Left cardiac atrium (tissue), 4 donors: ENCODE measurements at regions not wholly inside any gene's neighbourhood (a gene's known extent, or its start where the extent isn't known, plus 50 kb on each side); places are given as distances from the start of the nearest gene placed in this dataset.
A peak's percentile ranks its signal among the peaks of the same experiment; 100 is the strongest.

Source experiments
- ATAC-seq, 2 donors: fragments of 200-7000 bp; cut with Tn5 transposase; one replicate each; pipeline ENCODE4 v1.9.1; 2020; ENCODE audit warnings: mild to moderate bottlenecking in 2 of 2, moderate library complexity in 2 of 2
- DNase-seq: peaks from one replicate; pipeline ENCODE4 v3.0.0-alpha.2; 2020
- intact Hi-C, 2 donors: fragments of 100-400 bp; cut with DNase I; formaldehyde crosslinking; loops; one replicate each; pipeline versions ENCODE4 v1.14.1 to v1.15.1; 2022 to 2023
- donor health status: DM: no; HTN: yes; CAD: no.
- donor health status: DM: no; HTN: yes; CAD: no; lungs with severe emphysema.
- donor health status: DM: yes; HTN: yes; CAD: no.
- donor health status: Dilated cardiomyopathy.

- ATAC-seq (no peak), DNase-seq (no peak)
- intact Hi-C loops: loop anchor here (5.0 to 10.0 kb wide), 2 partner anchors 751 to 753 kb away; no protein-coding TSS in a partner anchor
Measured at GRCh38 chr1:213371525-213371846, 320.4 kb downstream of the RPS6KC1 start.

GRCh38 chr1:213371847-213372619 lies 321.0 kb downstream of the RPS6KC1 start:
- DNase-seq: no peak
- intact Hi-C loops: loop anchor here (5.0 to 10.0 kb wide), 2 partner anchors 750 to 753 kb away; no protein-coding TSS in a partner anchor
- no peak for ATAC-seq

DNA sequence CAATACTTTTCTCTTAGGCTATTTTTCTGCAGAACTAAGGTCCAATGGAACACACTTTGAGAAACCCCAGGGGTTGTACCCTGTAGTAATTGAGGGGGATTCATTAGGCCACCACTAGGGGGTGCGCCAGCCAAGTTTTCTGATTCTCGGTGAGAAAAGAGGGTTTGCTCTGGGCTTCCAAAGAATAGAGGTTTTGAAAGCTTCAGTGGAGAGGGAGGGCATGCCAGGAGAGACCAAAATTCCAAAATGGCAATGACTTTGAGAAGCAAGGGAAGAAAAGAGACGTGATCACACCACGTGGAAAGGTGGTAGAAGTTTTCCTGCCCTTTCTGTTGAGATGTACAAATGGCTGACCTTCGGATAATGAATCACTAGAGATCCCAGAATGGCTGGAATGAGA lies 323.3 kb downstream of the RPS6KC1 start:
- intact Hi-C loops: loop anchor here (5.0 to 10.0 kb wide), 2 partner anchors 748 to 750 kb away; no protein-coding TSS in a partner anchor
- DNase-seq: peak; percentile 52
- peak; percentile 77 for ATAC-seq

GRCh38 chr1:213375002-213375401 lies 324.0 kb downstream of the RPS6KC1 start:
- intact Hi-C loops: loop anchor here in 1 of 2 donors (10.0 kb wide), 1 partner anchor 750 kb away; no protein-coding TSS in a partner anchor
- DNase-seq (no peak), ATAC-seq (no peak)

GRCh38 chr1:213376862-213377372 lies 325.9 kb downstream of the RPS6KC1 start:
- DNase-seq (no peak), ATAC-seq (no peak)
- intact Hi-C loops: loop anchor here in 1 of 2 donors (10.0 kb wide), 1 partner anchor 748 kb away; no protein-coding TSS in a partner anchor

GRCh38 chr1:213380865-213381264 lies 329.8 kb downstream of the RPS6KC1 start:
- DNase-seq (no peak), ATAC-seq (no peak)
- intact Hi-C loops: loop anchor here in 1 of 2 donors (10.0 kb wide), 1 partner anchor 604 kb away; the partner anchor contains the start of gene PROX1

GRCh38 chr1:213381572-213382084 lies 330.6 kb downstream of the RPS6KC1 start:
- peak; percentile 22 for DNase-seq
- ATAC-seq: peak; percentile 81 to 86
- intact Hi-C loops: loop anchor here in 1 of 2 donors (10.0 kb wide), 1 partner anchor 603 kb away; the partner anchor contains the start of gene PROX1

DNA sequence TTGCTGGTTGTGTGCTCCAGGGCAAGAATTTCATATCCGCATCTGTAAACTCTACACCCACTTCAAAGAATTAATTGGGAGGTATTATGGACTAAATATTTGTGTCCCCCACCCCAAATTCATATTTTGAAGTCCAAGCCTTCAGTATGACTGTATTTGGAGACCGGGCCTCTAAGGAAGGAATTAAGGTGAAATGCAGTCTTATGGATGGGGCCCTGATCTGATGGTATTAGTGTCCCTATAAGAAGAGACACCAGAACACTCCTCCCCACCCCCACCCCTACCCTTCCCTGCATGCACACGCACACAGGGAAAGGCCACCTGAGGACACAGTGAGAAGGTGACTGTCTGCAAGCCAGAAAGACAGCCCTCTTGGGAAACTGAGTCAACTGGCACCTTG lies 332.4 kb downstream of the RPS6KC1 start:
- DNase-seq: no peak
- ATAC-seq: no peak
- intact Hi-C loops: loop anchor here in 1 of 2 donors (10.0 kb wide), 1 partner anchor 601 kb away; the partner anchor contains the start of gene PROX1

DNA sequence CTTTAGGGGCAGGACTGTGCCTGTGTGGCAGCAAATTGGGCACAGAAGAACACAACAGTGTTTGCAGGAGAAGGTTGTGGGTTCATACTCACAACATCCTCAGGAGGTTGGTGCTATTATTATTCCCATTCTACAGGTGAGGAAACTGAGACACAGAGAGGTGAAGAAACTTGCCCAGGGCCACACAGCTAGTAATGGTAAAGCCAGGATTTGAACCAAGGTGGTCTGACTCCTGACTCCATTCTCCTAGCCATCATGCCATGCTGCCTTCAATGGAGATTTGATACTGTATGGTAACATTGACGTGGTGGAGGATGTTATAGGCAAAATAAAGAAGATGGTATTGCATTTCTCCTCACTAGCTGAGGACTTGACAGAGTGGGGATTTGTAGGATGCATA lies 334.2 kb downstream of the RPS6KC1 start:
- ATAC-seq (no peak), DNase-seq (no peak)
- intact Hi-C loops: loop anchor here in 1 of 2 donors (10.0 kb wide), 1 partner anchor 600 kb away; the partner anchor contains the start of gene PROX1

GRCh38 chr1:213385806-213386324 lies 334.8 kb downstream of the RPS6KC1 start:
- intact Hi-C loops: loop anchor here in 1 of 2 donors (10.0 kb wide), 1 partner anchor 599 kb away; the partner anchor contains the start of gene PROX1
- ATAC-seq: no peak
- no peak for DNase-seq

- intact Hi-C loops: loop anchor here in 1 of 2 donors (10.0 kb wide), 1 partner anchor 597 kb away; the partner anchor contains the start of gene PROX1
- ATAC-seq: no peak
- no peak for DNase-seq
Measured at GRCh38 chr1:213387380-213388015, 336.5 kb downstream of the RPS6KC1 start.

DNA sequence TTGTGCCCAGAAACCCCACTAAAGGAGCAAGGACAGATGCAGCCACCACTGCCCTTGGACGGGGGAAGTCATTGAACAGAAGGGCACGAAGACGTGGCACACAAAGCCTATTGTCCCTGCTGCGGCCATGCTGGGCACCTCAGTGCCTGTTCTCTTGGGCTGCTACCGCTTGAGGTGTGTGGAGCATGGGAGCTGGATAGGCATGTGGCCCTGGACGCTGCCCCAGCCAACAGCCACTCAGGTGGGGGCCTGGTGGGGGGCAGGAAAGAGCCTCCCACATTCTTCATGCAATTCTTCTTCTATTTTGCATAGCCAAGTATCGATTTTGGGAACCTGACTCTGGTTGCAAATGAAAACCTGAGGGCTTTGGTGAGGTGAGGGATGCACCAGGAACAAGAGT lies 337.2 kb downstream of the RPS6KC1 start:
- DNase-seq (no peak), ATAC-seq (no peak)
- intact Hi-C loops: loop anchor here in 1 of 2 donors (10.0 kb wide), 1 partner anchor 597 kb away; the partner anchor contains the start of gene PROX1

DNA sequence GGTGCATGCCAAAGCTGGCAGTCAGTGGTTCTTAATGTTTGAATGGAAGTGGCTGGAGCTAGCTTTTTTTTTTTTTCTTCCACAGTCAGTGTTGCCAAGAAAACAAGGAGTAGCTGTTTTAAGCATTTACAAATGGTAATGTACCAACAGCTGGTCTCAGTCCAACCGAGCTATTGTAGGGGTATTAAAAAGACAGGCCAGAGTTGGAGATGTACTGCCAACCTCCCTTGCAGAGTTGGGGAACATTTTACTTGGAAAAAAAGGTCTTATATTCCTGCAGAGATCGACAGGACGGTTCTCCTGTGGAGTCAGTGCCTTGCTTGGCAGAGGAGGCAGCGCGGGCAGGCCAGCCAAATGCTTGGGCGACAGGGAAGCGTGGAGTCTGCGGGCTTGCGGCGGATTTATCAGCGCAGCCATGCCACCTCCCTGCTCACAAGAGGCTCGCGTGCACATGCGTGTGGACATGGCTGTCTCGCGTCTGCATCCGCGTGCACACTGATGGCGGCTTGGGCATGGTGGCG lies 338.1 kb downstream of the RPS6KC1 start:
- intact Hi-C loops: loop anchor here in 1 of 2 donors (10.0 kb wide), 1 partner anchor 596 kb away; the partner anchor contains the start of gene PROX1
- ATAC-seq (peak in 1 of 2 donors; percentile 31), DNase-seq (no peak)

DNA sequence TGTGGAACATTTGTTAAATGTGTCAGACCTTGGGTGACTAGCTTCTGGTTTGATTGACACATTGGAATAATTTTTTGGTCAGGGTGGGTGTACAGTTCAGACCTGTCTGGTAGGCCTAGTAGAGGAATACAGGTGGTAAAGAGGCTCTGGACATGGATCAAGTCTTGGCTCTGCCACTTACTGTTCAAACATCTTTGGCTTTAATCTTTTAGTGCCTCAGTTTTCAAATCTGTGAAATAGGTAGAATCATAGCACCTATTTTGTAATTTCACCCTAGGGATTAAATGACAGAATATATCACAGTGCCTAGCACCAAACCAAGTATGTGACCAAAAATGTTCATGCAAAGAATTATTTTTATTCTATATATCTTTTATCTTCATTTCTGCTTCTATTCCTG lies 340.4 kb downstream of the RPS6KC1 start:
- intact Hi-C loops: no loop called here
- DNase-seq (no peak), ATAC-seq (no peak)

GRCh38 chr1:213393860-213394259 lies 342.8 kb downstream of the RPS6KC1 start:
- no peak for DNase-seq
- no peak for ATAC-seq
- intact Hi-C loops: no loop called here

- ATAC-seq (no peak), DNase-seq (no peak)
- intact Hi-C loops: no loop called here
Measured at GRCh38 chr1:213394837-213395236, 343.8 kb downstream of the RPS6KC1 start.

GRCh38 chr1:213397638-213398037 lies 346.6 kb downstream of the RPS6KC1 start:
- intact Hi-C loops: no loop called here
- no peak for DNase-seq

DNA sequence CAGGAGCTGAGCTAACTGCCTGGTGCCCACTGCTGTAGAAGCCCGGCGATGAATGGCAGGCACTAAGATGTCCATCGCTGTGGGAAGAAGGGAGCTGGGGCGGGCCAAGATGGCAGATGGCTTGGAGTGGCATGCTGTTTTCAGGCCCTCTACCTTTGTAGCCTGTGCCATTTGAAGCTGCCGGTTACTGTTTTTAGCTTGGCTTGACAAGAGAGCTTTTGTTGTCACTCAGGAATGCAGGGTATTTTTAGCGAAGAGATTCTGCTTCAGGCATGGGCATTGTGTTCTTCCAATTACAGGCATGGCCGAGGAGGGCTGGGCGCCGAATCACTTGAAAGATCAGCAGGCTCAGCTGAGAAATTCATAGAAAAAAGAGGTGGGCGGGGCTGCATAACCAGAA lies 348.7 kb downstream of the RPS6KC1 start:
- intact Hi-C loops: no loop called here
- DNase-seq (no peak), ATAC-seq (peak; percentile 77 to 85)

More at GRCh38 chr1:213397638-213398037, 346.6 kb downstream of the RPS6KC1 start:
- no peak for ATAC-seq

DNA sequence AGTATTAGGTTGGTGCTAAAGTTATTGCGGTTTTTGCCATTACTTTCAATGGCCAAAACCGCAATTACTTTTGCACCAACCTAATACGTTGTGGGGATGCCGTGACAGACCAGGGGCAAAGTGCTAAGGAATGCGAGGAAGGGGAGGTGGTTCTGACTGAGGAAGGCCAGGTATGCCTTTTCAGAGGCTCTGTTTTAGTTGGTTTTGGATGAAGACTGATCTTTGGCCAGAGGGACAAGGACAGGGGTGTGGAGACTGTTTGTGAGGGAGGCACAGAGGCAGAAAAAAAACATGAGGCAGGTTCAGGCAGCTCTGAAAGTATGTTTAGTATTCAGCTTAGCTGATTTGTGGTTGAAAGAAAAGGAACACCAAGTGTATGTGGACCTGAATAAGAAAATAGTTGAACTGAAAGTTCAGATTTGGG lies 358.2 kb downstream of the RPS6KC1 start:
- intact Hi-C loops: no loop called here
- no peak for ATAC-seq

More for the DNA sequence above, 358.2 kb downstream of the RPS6KC1 start:
- DNase-seq: no peak
